Liver (tissue), 8 donors: ENCODE measurements at regions not wholly inside any gene's neighbourhood (a gene's known extent, or its start where the extent isn't known, plus 50 kb on each side); places are given as distances from the start of the nearest gene placed in this dataset.

Experiments used
- DNase-seq: peaks from one replicate; pipeline ENCODE4 v3.0.0-alpha.2; 2017; ENCODE audit warnings: low spot score
- H3K27ac ChIP-seq, 2 donors: one replicate each; pipeline ENCODE4 v1.7.0; 2013; ENCODE audit warnings: inconsistent platforms in 2 of 2, low read length in 2 of 2, control low read depth in 1 of 2, low read depth in 1 of 2, mild to moderate bottlenecking in 1 of 2
- H3K27me3 ChIP-seq, 4 donors: one replicate each; pipeline versions ENCODE4 v1.6.1 to v1.7.0; 2013; ENCODE audit warnings: low read length in 3 of 4, inconsistent platforms in 1 of 4, mild to moderate bottlenecking in 1 of 4, moderate library complexity in 1 of 4; ENCODE audit not compliant: control insufficient read depth in 4 of 4, insufficient read depth in 4 of 4
- H3K36me3 ChIP-seq, 4 donors: one replicate each; pipeline versions ENCODE4 v1.6.1 to v1.7.0; 2013; ENCODE audit warnings: low read length in 3 of 4, mild to moderate bottlenecking in 3 of 4, low read depth in 1 of 4, moderate library complexity in 1 of 4; ENCODE audit not compliant: control insufficient read depth in 4 of 4, insufficient read depth in 3 of 4
- H3K4me1 ChIP-seq, 4 donors: one replicate each; pipeline versions ENCODE4 v1.6.1 to v1.7.0; 2013; ENCODE audit warnings: low read length in 3 of 4, mild to moderate bottlenecking in 3 of 4, moderate library complexity in 1 of 4; ENCODE audit not compliant: control insufficient read depth in 4 of 4, insufficient read depth in 4 of 4
- H3K4me3 ChIP-seq, 3 donors: one replicate each; pipeline versions ENCODE4 v1.6.1 to v1.7.0; 2013; ENCODE audit warnings: low read length in 3 of 3, control low read depth in 1 of 3, low read depth in 1 of 3, mild to moderate bottlenecking in 1 of 3
- H3K9ac ChIP-seq, 2 donors: one replicate each; pipeline ENCODE4 v1.7.0; 2013; ENCODE audit warnings: low read length in 2 of 2, mild to moderate bottlenecking in 2 of 2, moderate library complexity in 2 of 2, control low read depth in 1 of 2, low read depth in 1 of 2
- H3K9me3 ChIP-seq, 4 donors: one replicate each; pipeline versions ENCODE4 v1.6.1 to v1.7.0; 2013; ENCODE audit warnings: low read length in 3 of 4; ENCODE audit not compliant: control insufficient read depth in 4 of 4
- ATF3 ChIP-seq: IDR thresholded peaks from 2 replicates; pipeline ENCODE4 v1.6.1; 2016; ENCODE audit warnings: antibody characterized with exemption
- EGR1 ChIP-seq, 2 donors: IDR thresholded peaks; 2 replicates each; pipeline ENCODE4 v1.6.1; 2016 to 2018; ENCODE audit warnings: antibody characterized with exemption in 2 of 2, low read depth in 2 of 2
- FOXA1 ChIP-seq: IDR thresholded peaks from 2 replicates; pipeline ENCODE4 v1.6.1; 2016; ENCODE audit warnings: antibody characterized with exemption
- FOXA2 ChIP-seq: IDR thresholded peaks from 2 replicates; pipeline ENCODE4 v1.6.1; 2016; ENCODE audit warnings: antibody characterized with exemption
- GABPA ChIP-seq, 2 donors: IDR thresholded peaks in 1 of 2; conservative IDR thresholded peaks in 1 of 2; 2 replicates each; pipeline ENCODE4 v1.6.1; 2016; ENCODE audit warnings: antibody characterized with exemption in 2 of 2, mild to moderate bottlenecking in 1 of 2, moderate library complexity in 1 of 2
- HNF4A ChIP-seq, 2 donors: conservative IDR thresholded peaks; 2 replicates each; pipeline ENCODE4 v1.6.1; 2016; ENCODE audit warnings: antibody characterized with exemption in 2 of 2, mild to moderate bottlenecking in 2 of 2
- HNF4G ChIP-seq: IDR thresholded peaks from 2 replicates; pipeline ENCODE4 v1.6.1; 2016; ENCODE audit warnings: antibody characterized with exemption
- JUND ChIP-seq, 2 donors: IDR thresholded peaks; 2 replicates each; pipeline ENCODE4 v1.6.1; 2016; ENCODE audit warnings: antibody characterized with exemption in 2 of 2
- MAX ChIP-seq: IDR thresholded peaks from 2 replicates; pipeline ENCODE4 v1.6.1; 2016; ENCODE audit warnings: antibody characterized with exemption
- NR2F2 ChIP-seq: IDR thresholded peaks from 2 replicates; pipeline ENCODE4 v1.6.1; 2016; ENCODE audit warnings: antibody characterized with exemption
- RAD21 ChIP-seq, 2 donors: IDR thresholded peaks; 2 replicates each; pipeline ENCODE4 v1.6.1; 2016; ENCODE audit warnings: antibody characterized with exemption in 2 of 2, mild to moderate bottlenecking in 2 of 2
- RXRA ChIP-seq, 2 donors: IDR thresholded peaks; 2 replicates each; pipeline ENCODE4 v1.6.1; 2017 to 2018; ENCODE audit warnings: antibody characterized with exemption in 2 of 2, mild to moderate bottlenecking in 1 of 2
- SP1 ChIP-seq: IDR thresholded peaks from 2 replicates; pipeline ENCODE4 v1.6.1; 2018; ENCODE audit warnings: antibody characterized with exemption, mild to moderate bottlenecking
- TAF1 ChIP-seq: conservative IDR thresholded peaks from 2 replicates; pipeline ENCODE4 v1.6.1; 2016; ENCODE audit warnings: antibody characterized with exemption, mild to moderate bottlenecking
- YY1 ChIP-seq: IDR thresholded peaks from 2 replicates; pipeline ENCODE4 v1.6.1; 2016; ENCODE audit warnings: antibody characterized with exemption, mild to moderate bottlenecking
- ZBTB33 ChIP-seq: IDR thresholded peaks from 2 replicates; pipeline ENCODE4 v1.6.1; 2016; ENCODE audit warnings: antibody characterized with exemption
- WGBS: extraction: QIAGEN DNeasy Blood & Tissue Kit; methylation state at CpG from one replicate; pipeline ENCODE4 v1.1.7; 2013; 5-methylcytosine and 5-hydroxymethylcytosine counted together
- TF ChIP-seq, protein P1 (sequence below): fragments of 150-350 bp; IDR thresholded peaks from 2 replicates; pipeline ENCODE4 v1.5.1; 2017; ENCODE audit warnings: improper control_type of control experiment, low read depth, low read length; ENCODE audit not compliant: missing input control
- TF ChIP-seq, protein P2 (sequence below): IDR thresholded peaks from 2 replicates; pipeline ENCODE4 v1.6.1; 2016; ENCODE audit warnings: antibody characterized with exemption, mild to moderate bottlenecking
- donor health status: healthy.
- donor health status: healthy.
- donor health status: healthy.
- donor health status: healthy.
- donor health status: healthy.

DNA sequence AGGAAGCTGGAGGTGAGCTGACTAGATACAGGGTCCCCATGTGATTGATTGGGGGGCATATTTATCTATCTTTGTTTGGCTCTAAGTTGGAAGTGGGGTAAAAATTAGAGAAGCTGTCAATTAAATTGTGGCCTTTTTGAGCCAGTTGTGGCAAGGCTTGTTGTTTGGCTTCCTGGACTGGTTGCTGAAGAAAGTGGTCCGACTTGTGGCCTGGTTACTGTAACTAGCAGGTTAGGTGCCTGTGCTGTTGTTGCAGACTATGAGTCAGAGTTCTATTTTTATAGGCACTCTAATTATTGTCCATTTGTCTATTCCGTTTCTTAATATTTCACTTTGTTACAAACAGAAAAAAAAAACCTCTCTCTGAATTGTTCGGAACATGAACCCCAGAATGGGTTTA, 129.1 kb upstream of the CNTN6 start:
- Histone ChIP-seq H3K4me1 (no peaks in the 10 kb centered on the region), H3K9ac (no peak overlapping the region), H3K9me3 (no peaks in the 10 kb centered on the region), H3K4me3 (no peak overlapping the region), H3K36me3 (no peaks in the 10 kb centered on the region), H3K27ac (no peak overlapping the region), H3K27me3 (no peaks in the 10 kb centered on the region)
- TF ChIP-seq, protein P1, sequence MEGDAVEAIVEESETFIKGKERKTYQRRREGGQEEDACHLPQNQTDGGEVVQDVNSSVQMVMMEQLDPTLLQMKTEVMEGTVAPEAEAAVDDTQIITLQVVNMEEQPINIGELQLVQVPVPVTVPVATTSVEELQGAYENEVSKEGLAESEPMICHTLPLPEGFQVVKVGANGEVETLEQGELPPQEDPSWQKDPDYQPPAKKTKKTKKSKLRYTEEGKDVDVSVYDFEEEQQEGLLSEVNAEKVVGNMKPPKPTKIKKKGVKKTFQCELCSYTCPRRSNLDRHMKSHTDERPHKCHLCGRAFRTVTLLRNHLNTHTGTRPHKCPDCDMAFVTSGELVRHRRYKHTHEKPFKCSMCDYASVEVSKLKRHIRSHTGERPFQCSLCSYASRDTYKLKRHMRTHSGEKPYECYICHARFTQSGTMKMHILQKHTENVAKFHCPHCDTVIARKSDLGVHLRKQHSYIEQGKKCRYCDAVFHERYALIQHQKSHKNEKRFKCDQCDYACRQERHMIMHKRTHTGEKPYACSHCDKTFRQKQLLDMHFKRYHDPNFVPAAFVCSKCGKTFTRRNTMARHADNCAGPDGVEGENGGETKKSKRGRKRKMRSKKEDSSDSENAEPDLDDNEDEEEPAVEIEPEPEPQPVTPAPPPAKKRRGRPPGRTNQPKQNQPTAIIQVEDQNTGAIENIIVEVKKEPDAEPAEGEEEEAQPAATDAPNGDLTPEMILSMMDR: no peak
- no peak for TF ChIP-seq MAX
- TF ChIP-seq FOXA2: no peak
- TF ChIP-seq YY1: no peak
- TF ChIP-seq TAF1: no peak
- no peak for TF ChIP-seq FOXA1
- TF ChIP-seq ZBTB33: no peak
- TF ChIP-seq ATF3: no peak
- no peak for TF ChIP-seq HNF4G
- no peak for TF ChIP-seq RXRA (IDR thresholded peaks at IDR 0.05)
- TF ChIP-seq EGR1 (IDR thresholded peaks at IDR 0.05; ENCODE audit: low read depth in 2 of 2): no peak
- no peak for TF ChIP-seq SP1
- TF ChIP-seq JUND (IDR thresholded peaks at IDR 0.05): no peak
- no peak for TF ChIP-seq NR2F2
- TF ChIP-seq HNF4A (conservative IDR thresholded peaks at IDR 0.05): no peak
- TF ChIP-seq, protein P2, sequence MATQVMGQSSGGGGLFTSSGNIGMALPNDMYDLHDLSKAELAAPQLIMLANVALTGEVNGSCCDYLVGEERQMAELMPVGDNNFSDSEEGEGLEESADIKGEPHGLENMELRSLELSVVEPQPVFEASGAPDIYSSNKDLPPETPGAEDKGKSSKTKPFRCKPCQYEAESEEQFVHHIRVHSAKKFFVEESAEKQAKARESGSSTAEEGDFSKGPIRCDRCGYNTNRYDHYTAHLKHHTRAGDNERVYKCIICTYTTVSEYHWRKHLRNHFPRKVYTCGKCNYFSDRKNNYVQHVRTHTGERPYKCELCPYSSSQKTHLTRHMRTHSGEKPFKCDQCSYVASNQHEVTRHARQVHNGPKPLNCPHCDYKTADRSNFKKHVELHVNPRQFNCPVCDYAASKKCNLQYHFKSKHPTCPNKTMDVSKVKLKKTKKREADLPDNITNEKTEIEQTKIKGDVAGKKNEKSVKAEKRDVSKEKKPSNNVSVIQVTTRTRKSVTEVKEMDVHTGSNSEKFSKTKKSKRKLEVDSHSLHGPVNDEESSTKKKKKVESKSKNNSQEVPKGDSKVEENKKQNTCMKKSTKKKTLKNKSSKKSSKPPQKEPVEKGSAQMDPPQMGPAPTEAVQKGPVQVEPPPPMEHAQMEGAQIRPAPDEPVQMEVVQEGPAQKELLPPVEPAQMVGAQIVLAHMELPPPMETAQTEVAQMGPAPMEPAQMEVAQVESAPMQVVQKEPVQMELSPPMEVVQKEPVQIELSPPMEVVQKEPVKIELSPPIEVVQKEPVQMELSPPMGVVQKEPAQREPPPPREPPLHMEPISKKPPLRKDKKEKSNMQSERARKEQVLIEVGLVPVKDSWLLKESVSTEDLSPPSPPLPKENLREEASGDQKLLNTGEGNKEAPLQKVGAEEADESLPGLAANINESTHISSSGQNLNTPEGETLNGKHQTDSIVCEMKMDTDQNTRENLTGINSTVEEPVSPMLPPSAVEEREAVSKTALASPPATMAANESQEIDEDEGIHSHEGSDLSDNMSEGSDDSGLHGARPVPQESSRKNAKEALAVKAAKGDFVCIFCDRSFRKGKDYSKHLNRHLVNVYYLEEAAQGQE: no peak
- no peak for TF ChIP-seq GABPA (IDR thresholded peaks at IDR 0.05 in 1 of 2, conservative IDR thresholded peaks at IDR 0.05 in 1 of 2)
- no peak for TF ChIP-seq RAD21 (IDR thresholded peaks at IDR 0.05)
- no peak for DNase-seq
- WGBS: 72% methylated on average over 3 of the region's 3 CpGs

DNA sequence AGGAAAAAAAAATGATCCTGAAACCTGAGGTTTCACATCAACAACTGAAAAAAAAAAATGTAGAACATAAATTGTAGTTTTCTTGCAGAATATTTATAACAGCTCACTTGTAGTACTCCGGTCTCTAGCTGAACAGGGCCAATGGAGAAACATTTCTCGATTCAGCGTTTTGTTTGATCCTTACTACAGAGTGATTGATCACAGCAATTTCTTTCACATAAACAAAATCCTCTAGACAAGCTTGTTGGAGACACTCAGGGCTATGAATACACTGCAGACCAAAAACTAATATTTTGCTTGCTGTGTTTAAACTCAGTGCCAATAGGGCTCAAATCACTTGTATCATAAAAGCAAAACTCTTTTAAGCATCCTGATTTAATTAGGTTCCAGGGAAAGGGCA, 127.0 kb upstream of the CNTN6 start:
- no peak overlapping the region for H3K4me3 ChIP-seq
- TF ChIP-seq HNF4G: no peak
- no peak for TF ChIP-seq TAF1
- TF ChIP-seq ATF3: no peak
- TF ChIP-seq FOXA2: no peak
- TF ChIP-seq RAD21 (IDR thresholded peaks at IDR 0.05): no peak
- H3K27ac ChIP-seq: no peak overlapping the region
- DNase-seq: no peak
- H3K9ac ChIP-seq: no peak overlapping the region
- 87% methylated on average over 3 of the region's 3 CpGs for whole genome bisulfite sequencing
- no peaks in the 10 kb centered on the region for H3K4me1 ChIP-seq
- no peaks in the 10 kb centered on the region for H3K9me3 ChIP-seq
- peaks cover 0 to 4% (median 0%) of the 10 kb centered on the region in 4 donors for H3K27me3 ChIP-seq
- no peaks in the 10 kb centered on the region for H3K36me3 ChIP-seq
